ENCODE measurements at regions not wholly inside any gene's neighbourhood (a gene's known extent, or its start where the extent isn't known, plus 50 kb on each side); places are given as distances from the start of the nearest gene placed in this dataset.

GRCh38 chr2:129580001-129580400 lies 399.5 kb upstream of the RAB6C start:
- 77 to 79% (median 78%) methylated on average over 1 of the region's 1 CpG for WGBS, 3 donors
- no peak for DNase-seq
- no peak overlapping the region for H3K27ac ChIP-seq
- H3K4me1 ChIP-seq (ENCODE audit: insufficient read depth), result no peaks in the 10 kb centered on the region
- H3K36me3 ChIP-seq, result no peaks in the 10 kb centered on the region
- TF ChIP-seq POLR2A (IDR thresholded peaks at IDR 0.05) (no peak), CTCF (IDR thresholded peaks at IDR 0.05) (no peak)
- intact Hi-C loops (cut with DNase I), result no loop called here
- H3K9me3 ChIP-seq, result no peaks in the 10 kb centered on the region
- H3K27me3 ChIP-seq, result no peaks in the 10 kb centered on the region
- no peak overlapping the region for H3K4me3 ChIP-seq

GRCh38 chr2:129585760-129586159 lies 393.7 kb upstream of the RAB6C start:
- H3K4me1 ChIP-seq (ENCODE audit: insufficient read depth), result no peaks in the 10 kb centered on the region
- no peak for DNase-seq
- no peaks in the 10 kb centered on the region for H3K36me3 ChIP-seq
- no peaks in the 10 kb centered on the region for H3K9me3 ChIP-seq
- H3K4me3 ChIP-seq, result no peak overlapping the region
- no peak overlapping the region for H3K27ac ChIP-seq
- TF ChIP-seq CTCF (IDR thresholded peaks at IDR 0.05), result no peak
- no peak for TF ChIP-seq EP300 (IDR thresholded peaks at IDR 0.05)
- no peak for TF ChIP-seq POLR2A (IDR thresholded peaks at IDR 0.05)
- H3K27me3 ChIP-seq, result no peaks in the 10 kb centered on the region
- intact Hi-C loops (cut with DNase I), result no loop called here

GRCh38 chr2:129587426-129588064 lies 391.9 kb upstream of the RAB6C start:
- intact Hi-C loops (cut with DNase I), result no loop called here
- DNase-seq, result no peak

GRCh38 chr2:129604560-129604959 lies 374.9 kb upstream of the RAB6C start:
- WGBS, 3 donors, result 62 to 73% (median 65%) methylated on average over 5 of the region's 5 CpGs
- H3K4me1 ChIP-seq (ENCODE audit: insufficient read depth), result no peaks in the 10 kb centered on the region
- H3K27me3 ChIP-seq, result no peaks in the 10 kb centered on the region
- TF ChIP-seq CTCF (IDR thresholded peaks at IDR 0.05) (no peak), EP300 (IDR thresholded peaks at IDR 0.05) (no peak), POLR2A (IDR thresholded peaks at IDR 0.05) (no peak)
- H3K9me3 ChIP-seq, result no peaks in the 10 kb centered on the region
- DNase-seq, result no peak
- no peaks in the 10 kb centered on the region for H3K36me3 ChIP-seq
- intact Hi-C loops (cut with DNase I), result no loop called here
- no peak overlapping the region for H3K27ac ChIP-seq
- H3K4me3 ChIP-seq, result no peak overlapping the region

More at GRCh38 chr2:129587426-129588064, 391.9 kb upstream of the RAB6C start:
- no peaks in the 10 kb centered on the region for H3K9me3 ChIP-seq
- H3K27ac ChIP-seq, result no peak overlapping the region
- H3K36me3 ChIP-seq, result no peaks in the 10 kb centered on the region
- WGBS, 3 donors, result 44 to 83% (median 62%) methylated on average over 50 to 51 of the region's 51 CpGs
- no peaks in the 10 kb centered on the region for H3K27me3 ChIP-seq
- no peak overlapping the region for H3K4me3 ChIP-seq
- H3K4me1 ChIP-seq (ENCODE audit: insufficient read depth), result no peaks in the 10 kb centered on the region
- no peak for TF ChIP-seq CTCF (IDR thresholded peaks at IDR 0.05)
- no peak for TF ChIP-seq EP300 (IDR thresholded peaks at IDR 0.05)
- no peak for TF ChIP-seq POLR2A (IDR thresholded peaks at IDR 0.05)

Data from ovary (tissue), 7 donors.